Progenitor cell of endocrine pancreas (in vitro differentiated cells): ENCODE measurements at regions not wholly inside any gene's neighbourhood (a gene's known extent, or its start where the extent isn't known, plus 50 kb on each side); places are given as distances from the start of the nearest gene placed in this dataset.

Experiments
- DNase-seq: peaks from one replicate; pipeline ENCODE4 v3.0.0; 2021; ENCODE audit warnings: low spot score; ENCODE audit not compliant: unreplicated experiment
- H3K27ac Mint-ChIP-seq: 2 replicates; pipeline ENCODE4 v1.8.0; 2021; ENCODE audit warnings: mild to moderate bottlenecking, moderate library complexity, mixed read lengths
- H3K27me3 Mint-ChIP-seq: 2 replicates; pipeline ENCODE4 v1.8.0; 2021; ENCODE audit warnings: mixed read lengths
- H3K36me3 Mint-ChIP-seq: 2 replicates; pipeline ENCODE4 v1.8.0; 2022; ENCODE audit warnings: mixed read lengths; ENCODE audit not compliant: insufficient read depth
- H3K4me1 Mint-ChIP-seq: 2 replicates; pipeline ENCODE4 v1.8.0; 2021; ENCODE audit warnings: low read depth, mixed read lengths
- H3K4me3 Mint-ChIP-seq: 2 replicates; pipeline ENCODE4 v1.8.0; 2021; ENCODE audit warnings: low read depth, mild to moderate bottlenecking, moderate library complexity, mixed read lengths
- H3K9me3 Mint-ChIP-seq: 2 replicates; pipeline ENCODE4 v1.8.0; 2021; ENCODE audit warnings: low read depth, mixed read lengths
- TF ChIP-seq, protein P1 (sequence below): fragments of 200-600 bp; sonication (generic); IDR thresholded peaks from one replicate; pipeline ENCODE4 v1.5.0; 2021; ENCODE audit warnings: antibody characterized with exemption, mild to moderate bottlenecking; ENCODE audit not compliant: unreplicated experiment

DNA sequence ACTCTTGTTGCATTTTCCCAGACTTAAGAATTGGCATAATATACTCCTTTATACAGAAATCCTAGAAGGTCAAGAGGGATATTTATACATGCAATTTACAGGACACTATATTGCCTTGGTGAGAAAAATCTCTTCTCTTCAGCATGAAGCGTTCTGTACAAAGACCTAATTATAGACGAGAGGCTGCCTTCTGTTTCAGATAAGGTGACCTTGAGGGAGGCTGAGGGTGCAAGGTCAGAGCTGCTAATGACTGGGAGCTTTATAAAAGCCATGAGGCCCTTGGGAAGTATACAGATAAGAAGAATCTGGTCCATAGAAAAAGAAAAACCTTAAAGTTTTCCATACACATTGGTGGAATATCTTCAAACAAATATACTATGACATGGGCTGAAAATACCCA lies 156.3 kb upstream of the SOX9 start:
- no peaks in the 10 kb centered on the region for H3K27me3 Mint-ChIP-seq
- no peak for DNase-seq
- no peak overlapping the region for H3K4me3 Mint-ChIP-seq
- H3K4me1 Mint-ChIP-seq = peaks cover 5% of the 10 kb centered on the region
- no peak overlapping the region for H3K27ac Mint-ChIP-seq
- peaks cover 6% of the 10 kb centered on the region for H3K9me3 Mint-ChIP-seq
- H3K36me3 Mint-ChIP-seq = peaks cover 2% of the 10 kb centered on the region
- TF ChIP-seq, protein P1, sequence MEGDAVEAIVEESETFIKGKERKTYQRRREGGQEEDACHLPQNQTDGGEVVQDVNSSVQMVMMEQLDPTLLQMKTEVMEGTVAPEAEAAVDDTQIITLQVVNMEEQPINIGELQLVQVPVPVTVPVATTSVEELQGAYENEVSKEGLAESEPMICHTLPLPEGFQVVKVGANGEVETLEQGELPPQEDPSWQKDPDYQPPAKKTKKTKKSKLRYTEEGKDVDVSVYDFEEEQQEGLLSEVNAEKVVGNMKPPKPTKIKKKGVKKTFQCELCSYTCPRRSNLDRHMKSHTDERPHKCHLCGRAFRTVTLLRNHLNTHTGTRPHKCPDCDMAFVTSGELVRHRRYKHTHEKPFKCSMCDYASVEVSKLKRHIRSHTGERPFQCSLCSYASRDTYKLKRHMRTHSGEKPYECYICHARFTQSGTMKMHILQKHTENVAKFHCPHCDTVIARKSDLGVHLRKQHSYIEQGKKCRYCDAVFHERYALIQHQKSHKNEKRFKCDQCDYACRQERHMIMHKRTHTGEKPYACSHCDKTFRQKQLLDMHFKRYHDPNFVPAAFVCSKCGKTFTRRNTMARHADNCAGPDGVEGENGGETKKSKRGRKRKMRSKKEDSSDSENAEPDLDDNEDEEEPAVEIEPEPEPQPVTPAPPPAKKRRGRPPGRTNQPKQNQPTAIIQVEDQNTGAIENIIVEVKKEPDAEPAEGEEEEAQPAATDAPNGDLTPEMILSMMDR = no peak

- no peaks in the 10 kb centered on the region for H3K27me3 Mint-ChIP-seq
- TF ChIP-seq, protein P1 = no peak
- H3K9me3 Mint-ChIP-seq = no peaks in the 10 kb centered on the region
- no peak overlapping the region for H3K27ac Mint-ChIP-seq
- no peak for DNase-seq
- H3K4me1 Mint-ChIP-seq = peaks cover 5% of the 10 kb centered on the region
- H3K4me3 Mint-ChIP-seq = no peak overlapping the region
- no peaks in the 10 kb centered on the region for H3K36me3 Mint-ChIP-seq
Measured at GRCh38 chr17:71966055-71966454, 154.8 kb upstream of the SOX9 start.

DNA sequence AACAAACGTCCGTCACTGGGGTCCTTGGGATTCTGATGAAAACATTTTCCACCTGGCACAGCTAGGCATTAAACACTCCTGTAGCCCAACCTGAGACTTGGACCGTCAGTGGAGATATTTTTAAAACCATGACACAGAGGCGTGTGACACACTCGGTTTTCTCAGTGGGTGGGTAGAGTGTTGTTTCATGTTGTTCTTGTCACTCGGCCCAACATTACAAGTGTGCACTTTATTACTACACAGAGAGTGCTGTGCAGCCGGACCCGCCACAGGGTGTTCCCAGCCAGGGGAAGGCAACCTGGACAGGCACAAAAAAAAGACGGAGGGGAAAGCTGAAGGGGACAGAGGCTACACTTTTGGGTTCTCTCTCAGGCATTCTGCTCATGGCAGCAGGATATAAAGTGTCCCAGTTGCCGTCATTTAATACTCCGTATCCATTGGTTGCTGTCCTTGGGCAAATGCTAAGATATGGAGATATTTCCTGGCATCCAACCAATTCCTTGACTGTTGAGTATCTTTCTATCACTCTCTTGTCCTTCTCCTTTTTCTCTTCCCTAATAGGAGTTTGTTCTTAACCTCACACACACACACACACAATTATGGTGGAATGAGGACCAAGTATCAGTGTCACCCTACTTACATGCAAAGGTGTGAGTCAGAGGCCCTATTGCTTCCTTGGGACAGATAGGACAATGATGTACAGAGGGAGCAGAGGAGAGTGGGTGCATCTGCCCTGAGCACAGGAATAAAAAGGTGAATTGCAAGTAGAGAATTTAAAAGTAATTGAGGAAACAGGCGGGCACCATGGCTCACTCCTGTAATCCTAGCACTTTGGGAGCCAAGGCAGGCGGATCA lies 154.1 kb upstream of the SOX9 start:
- H3K4me3 Mint-ChIP-seq = no peak overlapping the region
- TF ChIP-seq, protein P1 = no peak
- DNase-seq = no peak
- H3K4me1 Mint-ChIP-seq = peaks cover 5% of the 10 kb centered on the region
- H3K27me3 Mint-ChIP-seq = peaks cover 2% of the 10 kb centered on the region
- H3K36me3 Mint-ChIP-seq = no peaks in the 10 kb centered on the region
- H3K27ac Mint-ChIP-seq = no peak overlapping the region
- no peaks in the 10 kb centered on the region for H3K9me3 Mint-ChIP-seq

GRCh38 chr17:71969500-71969899 lies 151.3 kb upstream of the SOX9 start:
- H3K36me3 Mint-ChIP-seq = no peaks in the 10 kb centered on the region
- TF ChIP-seq, protein P1 = no peak
- no peaks in the 10 kb centered on the region for H3K9me3 Mint-ChIP-seq
- DNase-seq = no peak
- H3K27me3 Mint-ChIP-seq = peaks cover 4% of the 10 kb centered on the region
- peaks cover 4% of the 10 kb centered on the region for H3K4me1 Mint-ChIP-seq
- H3K4me3 Mint-ChIP-seq = no peak overlapping the region
- no peak overlapping the region for H3K27ac Mint-ChIP-seq

- H3K9me3 Mint-ChIP-seq = no peaks in the 10 kb centered on the region
- peaks cover 9% of the 10 kb centered on the region for H3K27me3 Mint-ChIP-seq
- H3K4me3 Mint-ChIP-seq = no peak overlapping the region
- H3K36me3 Mint-ChIP-seq = no peaks in the 10 kb centered on the region
- TF ChIP-seq, protein P1 = no peak
- H3K4me1 Mint-ChIP-seq = no peaks in the 10 kb centered on the region
- H3K27ac Mint-ChIP-seq = no peak overlapping the region
- no peak for DNase-seq
Measured at GRCh38 chr17:71970312-71970711, 150.5 kb upstream of the SOX9 start.
